H9 (cell line): ENCODE measurements at regions not wholly inside any gene's neighbourhood (a gene's known extent, or its start where the extent isn't known, plus 50 kb on each side); places are given as distances from the start of the nearest gene placed in this dataset.

Experiments
- DNase-seq: peaks from one replicate; pipeline ENCODE4 v3.0.0-alpha.2; 2017
- H2AFZ ChIP-seq: one replicate; pipeline ENCODE4 v1.6.1; 2013; ENCODE audit warnings: mild to moderate bottlenecking, low read length, control low read depth, moderate library complexity
- H2AK5ac ChIP-seq: 2 replicates; pipeline ENCODE4 v1.6.1; 2013; ENCODE audit warnings: low read length, control low read depth, mixed read lengths; ENCODE audit not compliant: insufficient read length
- H2BK120ac ChIP-seq: one replicate; pipeline ENCODE4 v1.6.1; 2013; ENCODE audit warnings: low read depth, mild to moderate bottlenecking, low read length, control low read depth, inconsistent platforms; ENCODE audit not compliant: poor library complexity, severe bottlenecking
- H2BK12ac ChIP-seq: 2 replicates; pipeline ENCODE4 v1.6.1; 2013; ENCODE audit warnings: low read length, control low read depth, mixed read lengths, low read depth; ENCODE audit not compliant: insufficient read length
- H2BK15ac ChIP-seq: 2 replicates; pipeline ENCODE4 v1.6.1; 2013; ENCODE audit warnings: low read depth, low read length, control low read depth
- H2BK20ac ChIP-seq: one replicate; pipeline ENCODE4 v1.6.1; 2013; ENCODE audit warnings: low read depth, mild to moderate bottlenecking, low read length, control low read depth, inconsistent platforms; ENCODE audit not compliant: poor library complexity, severe bottlenecking
- H2BK5ac ChIP-seq: 2 replicates; pipeline ENCODE4 v1.6.1; 2013; ENCODE audit warnings: low read length, control low read depth, mixed read lengths; ENCODE audit not compliant: insufficient read length
- H3K14ac ChIP-seq: 2 replicates; pipeline ENCODE4 v1.6.1; 2013; ENCODE audit warnings: low read length, control low read depth; ENCODE audit not compliant: insufficient read depth
- H3K18ac ChIP-seq: 2 replicates; pipeline ENCODE4 v1.6.1; 2013; ENCODE audit warnings: low read depth, mild to moderate bottlenecking, mixed read lengths, low read length, control low read depth; ENCODE audit not compliant: insufficient read length
- H3K23ac ChIP-seq: 2 replicates; pipeline ENCODE4 v1.6.1; 2013; ENCODE audit warnings: low read length, control low read depth, mixed read lengths, low read depth; ENCODE audit not compliant: insufficient read length
- H3K23me2 ChIP-seq: 2 replicates; pipeline ENCODE4 v1.6.1; 2013; ENCODE audit warnings: low read depth, mild to moderate bottlenecking, mixed read lengths, low read length, control low read depth; ENCODE audit not compliant: insufficient read length, poor library complexity, severe bottlenecking
- H3K27ac ChIP-seq: 2 replicates; pipeline ENCODE4 v1.5.1; 2013; ENCODE audit warnings: low read length, control low read depth, mixed read lengths, low read depth; ENCODE audit not compliant: insufficient read length
- H3K27me3 ChIP-seq: 2 replicates; pipeline ENCODE4 v1.6.1; 2013; ENCODE audit warnings: low read length, control low read depth, inconsistent platforms; ENCODE audit not compliant: insufficient read depth
- H3K4ac ChIP-seq: 2 replicates; pipeline ENCODE4 v1.6.1; 2013; ENCODE audit warnings: low read depth, mild to moderate bottlenecking, control low read depth, inconsistent platforms, low read length, moderate library complexity
- H3K4me1 ChIP-seq: 2 replicates; pipeline ENCODE4 v1.6.1; 2013; ENCODE audit warnings: low read length, control low read depth, inconsistent platforms; ENCODE audit not compliant: insufficient read depth
- H3K4me2 ChIP-seq: 2 replicates; pipeline ENCODE4 v1.6.1; 2013; ENCODE audit warnings: low read length, control low read depth, mixed read lengths; ENCODE audit not compliant: insufficient read length, insufficient read depth
- H3K56ac ChIP-seq: 2 replicates; pipeline ENCODE4 v1.6.1; 2013; ENCODE audit warnings: low read depth, mild to moderate bottlenecking, mixed read lengths, low read length, control low read depth; ENCODE audit not compliant: insufficient read length
- H3K79me1 ChIP-seq: 2 replicates; pipeline ENCODE4 v1.6.1; 2013; ENCODE audit warnings: low read depth, mild to moderate bottlenecking, moderate library complexity, low read length, control low read depth, inconsistent platforms; ENCODE audit not compliant: insufficient read depth, poor library complexity, severe bottlenecking
- H3K79me2 ChIP-seq: 2 replicates; pipeline ENCODE4 v1.6.1; 2013; ENCODE audit warnings: low read length, control low read depth, inconsistent platforms; ENCODE audit not compliant: insufficient read depth
- H3K9ac ChIP-seq: 2 replicates; pipeline ENCODE4 v1.6.1; 2013; ENCODE audit warnings: low read length, control low read depth, mixed read lengths; ENCODE audit not compliant: insufficient read length; ENCODE audit errors: extremely low read depth
- H3K9me3 ChIP-seq: one replicate; pipeline ENCODE4 v1.6.1; 2013; ENCODE audit warnings: low read depth, low read length, inconsistent platforms; ENCODE audit not compliant: control insufficient read depth
- H3T11ph ChIP-seq: one replicate; pipeline ENCODE4 v1.6.1; 2013; ENCODE audit warnings: mild to moderate bottlenecking, low read length, control low read depth, inconsistent platforms
- H4K20me1 ChIP-seq: one replicate; pipeline ENCODE4 v1.6.1; 2013; ENCODE audit not compliant: control insufficient read depth, insufficient read length, insufficient read depth
- H4K5ac ChIP-seq: 2 replicates; pipeline ENCODE4 v1.6.1; 2013; ENCODE audit warnings: low read depth, mild to moderate bottlenecking, mixed read lengths, low read length, control low read depth; ENCODE audit not compliant: insufficient read length
- H4K8ac ChIP-seq: replicated peaks from 2 replicates; pipeline ENCODE4 v1.6.1; 2013; ENCODE audit warnings: low read length, control low read depth, mixed read lengths, low read depth; ENCODE audit not compliant: insufficient read length
- H4K91ac ChIP-seq: 2 replicates; pipeline ENCODE4 v1.6.1; 2013; ENCODE audit warnings: low read depth, mild to moderate bottlenecking, moderate library complexity, mixed read lengths, low read length, control low read depth; ENCODE audit not compliant: insufficient read length
- H3K27ac Mint-ChIP-seq, 3 experiments: 2 replicates in 2 of 3; 3 replicates in 1 of 3; pipeline ENCODE4 v1.8.0; 2020 to 2021; ENCODE audit warnings: mixed read lengths in 3 of 3, mild to moderate bottlenecking in 1 of 3, moderate library complexity in 1 of 3
- H3K27me3 Mint-ChIP-seq: 2 replicates; pipeline ENCODE4 v1.8.0; 2021; ENCODE audit warnings: low read depth, mild to moderate bottlenecking, moderate library complexity, mixed read lengths
- H3K36me3 Mint-ChIP-seq, 3 experiments: 2 replicates in 2 of 3; 3 replicates in 1 of 3; pipeline ENCODE4 v1.8.0; 2020 to 2021; ENCODE audit warnings: low read depth in 3 of 3, mixed read lengths in 3 of 3; ENCODE audit not compliant: insufficient read depth in 1 of 3
- H3K4me1 Mint-ChIP-seq, 2 experiments: 2 replicates each; pipeline ENCODE4 v1.8.0; 2020; ENCODE audit warnings: mixed read lengths in 2 of 2
- H3K4me3 Mint-ChIP-seq, 2 experiments: 2 replicates in 1 of 2; 3 replicates in 1 of 2; pipeline ENCODE4 v1.8.0; 2020 to 2021; ENCODE audit warnings: mild to moderate bottlenecking in 2 of 2, mixed read lengths in 2 of 2, moderate library complexity in 1 of 2
- H3K9me3 Mint-ChIP-seq, 2 experiments: 2 replicates in 1 of 2; 3 replicates in 1 of 2; pipeline ENCODE4 v1.8.0; 2020; ENCODE audit warnings: mild to moderate bottlenecking in 2 of 2, mixed read lengths in 2 of 2, moderate library complexity in 1 of 2
- WGBS: extraction: QIAGEN DNeasy Blood & Tissue Kit; methylation state at CpG from one replicate; pipeline ENCODE4 v1.1.7; 2013; ENCODE audit warnings: missing lambda C conversion rate, low lambda C conversion rate, mixed read lengths; ENCODE audit not compliant: insufficient read length; ENCODE audit errors: extremely low coverage; 5-methylcytosine and 5-hydroxymethylcytosine counted together
- TF ChIP-seq, protein P1 (sequence below): fragments of 200-600 bp; sonication (generic); conservative IDR thresholded peaks from 3 replicates; pipeline ENCODE4 v1.8.0; 2021; ENCODE audit warnings: antibody characterized with exemption, mild to moderate bottlenecking

DNA sequence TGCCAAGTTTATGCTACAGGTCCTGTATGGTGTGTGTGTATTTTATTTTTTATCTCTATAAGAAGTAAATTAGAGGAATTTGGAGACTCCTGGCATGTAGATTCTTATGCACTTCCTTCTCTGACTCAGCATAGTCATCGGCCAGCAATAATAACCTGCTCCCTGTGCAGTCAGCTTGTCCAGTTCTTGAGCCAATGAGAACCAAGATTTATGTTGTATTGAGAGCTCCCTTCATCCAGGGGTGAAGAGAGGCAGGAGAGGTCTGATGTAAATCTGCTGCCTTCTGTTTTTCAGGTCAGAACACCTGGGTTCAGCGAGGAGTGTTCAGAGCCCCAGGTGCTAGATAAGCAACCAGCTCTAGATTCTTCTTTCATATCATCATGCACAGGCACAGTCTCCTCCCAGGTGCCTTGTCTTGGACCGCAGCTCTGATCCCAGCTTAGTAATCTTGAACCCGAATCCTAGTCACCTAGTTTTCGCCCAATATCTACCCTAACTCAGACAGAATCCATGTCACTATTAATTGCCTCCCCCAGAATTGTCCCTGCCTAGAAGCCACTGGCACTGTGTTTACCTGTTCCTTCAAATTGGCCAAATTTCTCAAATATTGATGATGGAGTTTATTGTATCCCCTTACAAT lies 328.2 kb upstream of the NCAM1 start:
- TF ChIP-seq, protein P1, sequence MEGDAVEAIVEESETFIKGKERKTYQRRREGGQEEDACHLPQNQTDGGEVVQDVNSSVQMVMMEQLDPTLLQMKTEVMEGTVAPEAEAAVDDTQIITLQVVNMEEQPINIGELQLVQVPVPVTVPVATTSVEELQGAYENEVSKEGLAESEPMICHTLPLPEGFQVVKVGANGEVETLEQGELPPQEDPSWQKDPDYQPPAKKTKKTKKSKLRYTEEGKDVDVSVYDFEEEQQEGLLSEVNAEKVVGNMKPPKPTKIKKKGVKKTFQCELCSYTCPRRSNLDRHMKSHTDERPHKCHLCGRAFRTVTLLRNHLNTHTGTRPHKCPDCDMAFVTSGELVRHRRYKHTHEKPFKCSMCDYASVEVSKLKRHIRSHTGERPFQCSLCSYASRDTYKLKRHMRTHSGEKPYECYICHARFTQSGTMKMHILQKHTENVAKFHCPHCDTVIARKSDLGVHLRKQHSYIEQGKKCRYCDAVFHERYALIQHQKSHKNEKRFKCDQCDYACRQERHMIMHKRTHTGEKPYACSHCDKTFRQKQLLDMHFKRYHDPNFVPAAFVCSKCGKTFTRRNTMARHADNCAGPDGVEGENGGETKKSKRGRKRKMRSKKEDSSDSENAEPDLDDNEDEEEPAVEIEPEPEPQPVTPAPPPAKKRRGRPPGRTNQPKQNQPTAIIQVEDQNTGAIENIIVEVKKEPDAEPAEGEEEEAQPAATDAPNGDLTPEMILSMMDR = no peak
- H2BK12ac ChIP-seq = no peak overlapping the region
- no peaks in the 10 kb centered on the region; a peak in 1 of 7 replicates for H3K36me3 Mint-ChIP-seq
- H3K4me2 ChIP-seq = no peak overlapping the region
- H4K8ac ChIP-seq = no peak overlapping the region
- peaks cover 6% of the 10 kb centered on the region; the same call in 1 of the 2 replicates for H3K4me1 ChIP-seq
- H3K9me3 ChIP-seq = no peaks in the 10 kb centered on the region
- H4K5ac ChIP-seq = no peak overlapping the region
- H3K14ac ChIP-seq = no peak overlapping the region
- H3K4ac ChIP-seq = no peak overlapping the region
- no peaks in the 10 kb centered on the region for H3K23me2 ChIP-seq
- H3K56ac ChIP-seq = no peak overlapping the region
- H3K79me2 ChIP-seq = no peaks in the 10 kb centered on the region
- no peak overlapping the region for H4K91ac ChIP-seq
- no peak overlapping the region for H2AFZ ChIP-seq
- H3K9me3 Mint-ChIP-seq = peaks cover 0 to 4% of the 10 kb centered on the region in 2 experiments; a peak in 1 of 5 replicates
- H3K4me3 Mint-ChIP-seq = no peak overlapping the region
- H4K20me1 ChIP-seq = no peaks in the 10 kb centered on the region
- H3K27ac ChIP-seq = no peak overlapping the region
- no peak overlapping the region for H3T11ph ChIP-seq
- H2BK5ac ChIP-seq = no peak overlapping the region
- no peak overlapping the region for H3K23ac ChIP-seq
- whole genome bisulfite sequencing = no CpG with 5 or more reads among the region's 5 CpGs
- H3K27ac Mint-ChIP-seq = no peak overlapping the region
- no peak overlapping the region for H2AK5ac ChIP-seq
- H3K4me1 Mint-ChIP-seq = peaks cover 15 to 17% of the 10 kb centered on the region in 2 experiments
- H3K27me3 ChIP-seq = no peaks in the 10 kb centered on the region
- H3K18ac ChIP-seq = no peak overlapping the region
- H2BK120ac ChIP-seq = no peak overlapping the region
- H2BK15ac ChIP-seq = no peak overlapping the region
- H3K27me3 Mint-ChIP-seq = no peaks in the 10 kb centered on the region
- no peak overlapping the region for H3K9ac ChIP-seq
- H2BK20ac ChIP-seq = no peak overlapping the region
- no peak for DNase-seq
- no peaks in the 10 kb centered on the region for H3K79me1 ChIP-seq
